MM.1S (cell line): ENCODE measurements at regions not wholly inside any gene's neighbourhood (a gene's known extent, or its start where the extent isn't known, plus 50 kb on each side); places are given as distances from the start of the nearest gene placed in this dataset.

Source experiments
- CTCF ChIP-seq: fragments of 300-600 bp; sonication (generic); IDR thresholded peaks from 2 replicates; pipeline ENCODE4 v1.5.1; 2016; ENCODE audit warnings: antibody characterized with exemption, low read length, mixed read lengths
- EZH2 ChIP-seq: fragments of 300-600 bp; sonication (generic); optimal IDR thresholded peaks from 2 replicates; pipeline ENCODE3; 2017; ENCODE audit warnings: low read depth, mild to moderate bottlenecking, antibody characterized with exemption, low read length, mixed read lengths

GRCh38 chr12:4210183-4210582, 63.4 kb upstream of the CCND2 start:
- TF ChIP-seq CTCF (no peak), EZH2 (no peak)
